NT2/D1 (cell line): ENCODE measurements at regions not wholly inside any gene's neighbourhood (a gene's known extent, or its start where the extent isn't known, plus 50 kb on each side); places are given as distances from the start of the nearest gene placed in this dataset.

ENCODE experiments used
- SUZ12 ChIP-seq: IDR thresholded peaks from 2 replicates; pipeline ENCODE4 v1.6.1; 2011; ENCODE audit not compliant: insufficient read length, insufficient read depth; ENCODE audit errors: extremely low read depth
- YY1 ChIP-seq: IDR thresholded peaks from 2 replicates; pipeline ENCODE4 v1.6.1; 2011; ENCODE audit not compliant: insufficient read length, insufficient read depth

GRCh38 chr9:81292056-81292805 lies 397.1 kb downstream of the TLE1 start:
- TF ChIP-seq SUZ12 (no peak), YY1 (no peak)
